Spleen (tissue), 11 donors: ENCODE measurements at regions not wholly inside any gene's neighbourhood (a gene's known extent, or its start where the extent isn't known, plus 50 kb on each side); places are given as distances from the start of the nearest gene placed in this dataset.

ENCODE experiments used
- DNase-seq: peaks from one replicate; pipeline ENCODE4 v3.0.0-alpha.2; 2020
- H3K27ac ChIP-seq, 8 donors: fragments of 200-600 bp; sonication (generic) in 7 of 8; 1 replicate in 4 of 8; 2 replicates in 4 of 8; pipeline versions ENCODE4 v1.5.0 to v1.8.0; 2016 to 2021; ENCODE audit warnings: inconsistent platforms in 4 of 8, mild to moderate bottlenecking in 4 of 8, moderate library complexity in 1 of 8
- H3K27me3 ChIP-seq, 7 donors: fragments of 200-600 bp; sonication (generic) in 6 of 7; replicated peaks in 1 of 7; 1 replicate in 4 of 7; 2 replicates in 3 of 7; pipeline versions ENCODE4 v1.5.0 to v1.8.0; 2016 to 2021; ENCODE audit warnings: inconsistent platforms in 3 of 7, mild to moderate bottlenecking in 1 of 7
- H3K36me3 ChIP-seq, 6 donors: fragments of 200-600 bp; sonication (generic) in 5 of 6; 1 replicate in 4 of 6; 2 replicates in 2 of 6; pipeline versions ENCODE4 v1.5.0 to v1.8.0; 2016 to 2021; ENCODE audit warnings: inconsistent platforms in 2 of 6
- H3K4me1 ChIP-seq, 6 donors: fragments of 200-600 bp; sonication (generic) in 5 of 6; 1 replicate in 3 of 6; 2 replicates in 3 of 6; pipeline versions ENCODE4 v1.5.0 to v1.8.0; 2016 to 2021; ENCODE audit warnings: inconsistent platforms in 3 of 6
- H3K4me3 ChIP-seq, 8 donors: fragments of 200-600 bp; sonication (generic) in 7 of 8; 1 replicate in 4 of 8; 2 replicates in 4 of 8; pipeline versions ENCODE4 v1.5.0 to v1.8.0; 2016 to 2021; ENCODE audit warnings: inconsistent platforms in 4 of 8, mild to moderate bottlenecking in 4 of 8, moderate library complexity in 2 of 8
- H3K9me3 ChIP-seq, 8 donors: fragments of 200-600 bp; sonication (generic) in 7 of 8; 1 replicate in 4 of 8; 2 replicates in 4 of 8; pipeline versions ENCODE4 v1.5.0 to v1.8.0; 2016 to 2021; ENCODE audit warnings: inconsistent platforms in 4 of 8
- CTCF ChIP-seq, 11 experiments: fragments of 200-600 bp in 7 of 11; fragments of 450-650 bp in 4 of 11; sonication (generic) in 4 of 11; IDR thresholded peaks in 8 of 11; conservative IDR thresholded peaks in 3 of 11; 1 replicate in 7 of 11; 2 replicates in 4 of 11; pipeline versions ENCODE4 v1.4.0 to v1.8.0; 2016 to 2021; ENCODE audit warnings: antibody characterized with exemption in 11 of 11, inconsistent platforms in 4 of 11, mild to moderate bottlenecking in 1 of 11
- POLR2A ChIP-seq, 3 donors: fragments of 450-650 bp; IDR thresholded peaks; one replicate each; pipeline ENCODE4 v1.5.1; 2017; ENCODE audit warnings: antibody characterized with exemption in 3 of 3, mild to moderate bottlenecking in 1 of 3
- POLR2AphosphoS5 ChIP-seq, 3 donors: sonication (generic); formaldehyde crosslinking; IDR thresholded peaks; one replicate each; pipeline ENCODE4 v1.5.1; 2017; ENCODE audit warnings: antibody characterized with exemption in 3 of 3
- WGBS, 5 donors: extraction: QIAGEN DNeasy Blood & Tissue Kit in 3 of 5; methylation state at CpG; one replicate each; pipeline versions ENCODE4 v1.1.5 to v1.1.7; 2013 to 2018; 5-methylcytosine and 5-hydroxymethylcytosine counted together
- intact Hi-C: fragments of 100-400 bp; cut with DNase I; formaldehyde crosslinking; loops from one replicate; pipeline ENCODE4 v1.15.0; 2023; ENCODE audit warnings: low total_unique reads
- donor health status: healthy with polysubstance abuse.
- donor health status: DM: no; HTN: no; CAD: no; lungs with moderate emphysema.
- donor health status: DM: no; HTN: no; CAD: no.
- donor health status: Bipolar disorder and iron deficiency.
- donor health status: healthy.
- donor health status: DM: no; HTN: no; CAD: no.
- donor health status: DM: yes; HTN: yes; CAD: no.

- no peaks in the 10 kb centered on the region for H3K4me1 ChIP-seq
- no peaks in the 10 kb centered on the region for H3K36me3 ChIP-seq
- no peaks in the 10 kb centered on the region for H3K27me3 ChIP-seq
- TF ChIP-seq POLR2A (IDR thresholded peaks at IDR 0.05) = no peak
- no peak for TF ChIP-seq CTCF (IDR thresholded peaks at IDR 0.05 in 8 of 11, conservative IDR thresholded peaks at IDR 0.05 in 3 of 11)
- no peak for TF ChIP-seq POLR2AphosphoS5 (IDR thresholded peaks at IDR 0.05)
- H3K4me3 ChIP-seq = no peak overlapping the region
- H3K9me3 ChIP-seq = no peaks in the 10 kb centered on the region
- intact Hi-C loops = no loop called here
- no peak for DNase-seq
- H3K27ac ChIP-seq = no peak overlapping the region
Measured at GRCh38 chr5:32973646-32974045, 262.5 kb downstream of the NPR3 start.

GRCh38 chr5:32975656-32976375 lies 264.7 kb downstream of the NPR3 start:
- no peaks in the 10 kb centered on the region for H3K36me3 ChIP-seq
- TF ChIP-seq CTCF (IDR thresholded peaks at IDR 0.05 in 8 of 11, conservative IDR thresholded peaks at IDR 0.05 in 3 of 11) (no peak), POLR2A (IDR thresholded peaks at IDR 0.05) (no peak), POLR2AphosphoS5 (IDR thresholded peaks at IDR 0.05) (no peak)
- H3K27me3 ChIP-seq = no peaks in the 10 kb centered on the region
- intact Hi-C loops = no loop called here
- H3K4me1 ChIP-seq = no peaks in the 10 kb centered on the region
- H3K9me3 ChIP-seq = no peaks in the 10 kb centered on the region
- WGBS, 5 donors = 72 to 81% (median 76%) methylated on average over 1 of the region's 1 CpG
- no peak overlapping the region for H3K27ac ChIP-seq
- no peak for DNase-seq
- H3K4me3 ChIP-seq = no peak overlapping the region

GRCh38 chr5:32981061-32981460 lies 269.9 kb downstream of the NPR3 start:
- no peaks in the 10 kb centered on the region for H3K27me3 ChIP-seq
- H3K9me3 ChIP-seq = peaks cover 0 to 9% (median 2%) of the 10 kb centered on the region in 8 donors
- no peaks in the 10 kb centered on the region for H3K36me3 ChIP-seq
- no peak for DNase-seq
- no peak overlapping the region for H3K4me3 ChIP-seq
- intact Hi-C loops = no loop called here
- H3K4me1 ChIP-seq = no peaks in the 10 kb centered on the region
- TF ChIP-seq POLR2A (IDR thresholded peaks at IDR 0.05) = no peak
- TF ChIP-seq POLR2AphosphoS5 (IDR thresholded peaks at IDR 0.05) = no peak
- no peak for TF ChIP-seq CTCF (IDR thresholded peaks at IDR 0.05 in 8 of 11, conservative IDR thresholded peaks at IDR 0.05 in 3 of 11)
- H3K27ac ChIP-seq = no peak overlapping the region

GRCh38 chr5:32984851-32985610 lies 273.9 kb downstream of the NPR3 start:
- Histone ChIP-seq H3K36me3 (no peaks in the 10 kb centered on the region), H3K27ac (no peak overlapping the region), H3K9me3 (peaks cover 0 to 9% (median 3%) of the 10 kb centered on the region in 8 donors), H3K27me3 (no peaks in the 10 kb centered on the region), H3K4me1 (no peaks in the 10 kb centered on the region), H3K4me3 (no peak overlapping the region)
- TF ChIP-seq POLR2AphosphoS5 (IDR thresholded peaks at IDR 0.05) = no peak
- TF ChIP-seq POLR2A (IDR thresholded peaks at IDR 0.05) = no peak
- no peak for TF ChIP-seq CTCF (IDR thresholded peaks at IDR 0.05 in 8 of 11, conservative IDR thresholded peaks at IDR 0.05 in 3 of 11)
- WGBS, 5 donors = 74 to 90% (median 86%) methylated on average over 4 of the region's 4 CpGs
- intact Hi-C loops = no loop called here
- DNase-seq = no peak
